GM21526 (cell line): ENCODE measurements at regions not wholly inside any gene's neighbourhood (a gene's known extent, or its start where the extent isn't known, plus 50 kb on each side); places are given as distances from the start of the nearest gene placed in this dataset.
"Not testable (repeated sequence)": the region's sequence is repeated elsewhere in the genome, so short reads cannot be mapped to it uniquely, and the experiment has no call there.

ENCODE experiments used
- ATAC-seq: cut with Tn5 transposase; IDR thresholded peaks from one replicate; pipeline ENCODE4 v1.9.1; 2021; ENCODE audit warnings: moderate library complexity; ENCODE audit not compliant: unreplicated experiment, low FRiP score

- no peak for ATAC-seq
Measured at GRCh38 chrX:115960440-115961084, 210.0 kb upstream of the AGTR2 start.

GRCh38 chrX:115966920-115967319, 203.6 kb upstream of the AGTR2 start:
- ATAC-seq, result no peak

- no peak for ATAC-seq
Measured at GRCh38 chrX:115968436-115969252, 201.9 kb upstream of the AGTR2 start.

- no peak for ATAC-seq
Measured at GRCh38 chrX:115970718-115971117, 199.8 kb upstream of the AGTR2 start.

GRCh38 chrX:115972717-115973116, 197.8 kb upstream of the AGTR2 start:
- no peak for ATAC-seq

- no peak for ATAC-seq
Measured at GRCh38 chrX:115978068-115978467, 192.5 kb upstream of the AGTR2 start.

GRCh38 chrX:115983148-115983547, 187.4 kb upstream of the AGTR2 start:
- not testable (repeated sequence) for ATAC-seq

GRCh38 chrX:115987464-115987863, 183.1 kb upstream of the AGTR2 start:
- not testable (repeated sequence) for ATAC-seq

- ATAC-seq, result no peak
Measured at GRCh38 chrX:115988825-115989224, 181.7 kb upstream of the AGTR2 start.

- ATAC-seq, result no peak
Measured at GRCh38 chrX:115989686-115990085, 180.9 kb upstream of the AGTR2 start.

GRCh38 chrX:116009346-116009745, 161.2 kb upstream of the AGTR2 start:
- no peak for ATAC-seq

GRCh38 chrX:116009861-116010710, 160.5 kb upstream of the AGTR2 start:
- ATAC-seq, result peak; percentile 80

GRCh38 chrX:116010939-116011338, 159.6 kb upstream of the AGTR2 start:
- no peak for ATAC-seq

GRCh38 chrX:116031331-116031730, 139.2 kb upstream of the AGTR2 start:
- ATAC-seq, result no peak
